GM18511 (cell line): ENCODE measurements at regions not wholly inside any gene's neighbourhood (a gene's known extent, or its start where the extent isn't known, plus 50 kb on each side); places are given as distances from the start of the nearest gene placed in this dataset.
"Not testable (repeated sequence)": the region's sequence is repeated elsewhere in the genome, so short reads cannot be mapped to it uniquely, and the experiment has no call there.

Source experiments
- ATAC-seq: cut with Tn5 transposase; IDR thresholded peaks from one replicate; pipeline ENCODE4 v1.9.1; 2021; ENCODE audit warnings: mild to moderate bottlenecking, moderate library complexity; ENCODE audit not compliant: unreplicated experiment

- not testable (repeated sequence) for ATAC-seq
Observed at GRCh38 chr17:20681746-20682722, 102.5 kb downstream of the CDRT15L2 start.

DNA sequence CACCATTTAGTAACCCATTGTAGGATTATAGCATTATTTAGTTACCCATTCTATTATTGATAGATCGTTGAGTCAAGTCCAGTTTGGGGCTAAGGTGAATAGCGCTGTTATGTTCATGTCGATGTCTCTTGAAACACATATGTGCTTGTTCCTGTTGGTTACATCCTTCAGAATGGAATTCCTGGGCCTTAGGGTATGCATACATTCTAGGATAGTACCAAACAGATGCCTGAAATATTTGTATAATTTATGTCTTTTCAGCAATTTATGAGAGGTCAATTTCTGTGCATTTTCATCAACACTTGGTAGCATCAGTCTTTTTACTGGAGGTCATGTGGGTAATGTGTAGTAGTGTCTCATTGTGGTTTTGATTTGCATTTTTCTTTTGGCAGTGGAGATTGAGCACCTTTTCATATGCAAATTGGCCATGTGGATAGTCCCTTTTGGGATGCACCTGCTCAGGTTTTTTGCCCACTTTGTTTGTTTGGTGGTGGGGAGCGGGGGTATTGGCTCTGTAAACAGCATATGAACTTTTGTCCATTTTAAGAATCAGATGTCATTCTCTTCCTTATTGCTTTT, 104.2 kb downstream of the CDRT15L2 start:
- not testable (repeated sequence) for ATAC-seq

- not testable (repeated sequence) for ATAC-seq
Observed at GRCh38 chr17:20684975-20685374, 105.5 kb downstream of the CDRT15L2 start.

- ATAC-seq = not testable (repeated sequence)
Observed at GRCh38 chr17:20687584-20687983, 108.1 kb downstream of the CDRT15L2 start.

DNA sequence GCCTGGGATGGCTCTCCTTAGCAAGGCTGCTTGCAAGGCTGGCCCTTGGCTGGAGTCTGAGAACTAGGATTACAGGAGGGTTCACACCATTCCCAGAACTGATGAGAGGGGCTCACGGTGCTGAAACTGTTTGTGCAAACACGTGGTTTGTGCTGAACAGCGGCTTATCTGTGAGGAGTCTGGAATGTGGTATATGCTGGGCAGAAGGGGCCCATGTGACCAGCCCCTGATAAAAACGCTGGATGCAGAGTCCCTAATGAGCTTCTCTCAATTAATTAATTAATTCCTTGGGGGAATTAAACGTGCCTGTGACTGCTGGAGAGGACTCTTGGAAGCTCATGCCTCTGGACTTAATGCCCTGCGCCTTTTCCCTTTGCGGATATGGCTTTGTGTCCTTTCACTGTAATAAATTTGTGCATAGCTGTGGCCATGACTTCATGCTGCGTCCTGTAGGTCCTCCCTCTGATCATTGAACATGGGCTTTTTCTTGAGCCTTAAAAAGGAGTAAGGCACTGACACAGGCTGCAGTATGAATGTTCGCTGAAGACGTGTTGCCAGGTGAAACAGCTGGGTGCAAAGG, 109.7 kb downstream of the CDRT15L2 start:
- not testable (repeated sequence) for ATAC-seq

DNA sequence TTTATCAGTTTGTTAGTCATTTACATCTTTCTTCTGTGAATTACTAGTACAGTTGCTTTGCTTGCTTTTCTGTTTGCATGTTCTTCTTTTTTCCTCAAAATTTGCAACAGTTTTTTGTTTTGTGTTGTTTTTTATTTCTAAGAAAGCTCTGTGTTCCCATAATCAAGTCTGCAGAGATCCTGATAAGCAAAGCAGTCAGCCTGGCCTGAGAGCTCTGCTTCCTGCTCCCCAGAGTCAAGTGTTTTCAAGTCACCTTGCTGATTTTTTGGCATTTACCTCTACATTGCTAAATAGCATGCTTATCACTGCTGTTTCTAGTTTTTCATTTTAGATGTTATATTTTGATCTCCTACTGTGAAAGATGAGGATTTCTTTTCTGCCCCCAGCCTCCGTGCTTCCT, 113.2 kb downstream of the CDRT15L2 start:
- not testable (repeated sequence) for ATAC-seq

GRCh38 chr17:20695871-20696270, 116.3 kb downstream of the CDRT15L2 start:
- ATAC-seq = not testable (repeated sequence)

DNA sequence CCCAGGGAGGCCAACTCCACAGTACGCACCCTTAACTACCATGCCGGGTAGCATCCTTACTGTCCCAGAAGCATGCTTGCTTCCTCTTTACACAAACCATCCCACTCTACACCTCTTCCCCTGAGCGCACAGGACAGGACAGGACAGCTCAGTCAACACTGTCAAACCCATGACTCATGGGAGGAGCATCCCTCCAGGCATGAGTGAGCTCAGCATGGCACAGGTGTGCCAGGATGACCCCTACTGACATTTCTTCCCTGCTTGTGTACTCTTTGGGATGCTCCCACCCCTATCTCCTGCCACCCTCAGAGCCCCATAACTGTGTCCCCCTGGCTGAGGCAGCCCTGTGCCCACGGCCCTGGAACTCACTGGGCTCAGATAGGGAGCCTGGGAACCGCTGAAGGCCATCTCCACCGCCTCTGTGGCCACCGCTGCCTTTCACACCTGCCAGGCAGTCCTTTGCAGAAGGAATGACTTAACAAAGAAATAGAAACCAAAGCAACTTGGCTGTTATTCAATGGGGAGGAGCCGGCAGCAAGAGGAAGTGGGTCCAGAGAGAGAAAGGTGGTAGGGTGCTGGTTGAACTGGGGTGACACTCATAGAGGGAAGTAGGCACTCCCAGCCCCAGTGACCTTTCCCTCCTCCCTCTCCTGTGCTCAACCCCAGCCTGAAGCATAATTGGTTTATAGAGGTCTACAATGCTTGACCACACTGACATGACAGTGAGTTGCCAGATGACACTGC, 119.1 kb downstream of the CDRT15L2 start:
- ATAC-seq = peak; percentile 95

- not testable (repeated sequence) for ATAC-seq
Observed at GRCh38 chr17:20700528-20700927, 121.0 kb downstream of the CDRT15L2 start.

GRCh38 chr17:20701366-20701765, 121.8 kb downstream of the CDRT15L2 start:
- not testable (repeated sequence) for ATAC-seq

DNA sequence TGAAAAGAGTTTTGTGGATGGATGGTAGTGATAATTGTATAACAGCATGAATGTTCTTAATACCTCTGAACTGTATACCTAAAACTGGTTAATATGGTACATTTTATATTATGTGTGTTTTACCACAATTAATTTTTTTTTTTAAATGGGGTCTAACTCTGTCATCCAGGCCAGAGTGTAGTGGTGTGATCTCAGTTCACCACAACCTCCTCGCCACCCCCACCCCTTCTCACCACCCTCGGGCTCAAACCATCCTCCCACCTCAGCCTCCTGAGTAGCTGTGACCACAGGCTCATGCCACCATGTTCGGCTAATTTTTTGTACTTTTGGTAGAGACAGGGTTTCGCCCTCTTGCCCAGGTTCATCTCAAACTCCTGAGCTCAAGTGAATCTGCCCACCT, 123.2 kb downstream of the CDRT15L2 start:
- no peak for ATAC-seq

DNA sequence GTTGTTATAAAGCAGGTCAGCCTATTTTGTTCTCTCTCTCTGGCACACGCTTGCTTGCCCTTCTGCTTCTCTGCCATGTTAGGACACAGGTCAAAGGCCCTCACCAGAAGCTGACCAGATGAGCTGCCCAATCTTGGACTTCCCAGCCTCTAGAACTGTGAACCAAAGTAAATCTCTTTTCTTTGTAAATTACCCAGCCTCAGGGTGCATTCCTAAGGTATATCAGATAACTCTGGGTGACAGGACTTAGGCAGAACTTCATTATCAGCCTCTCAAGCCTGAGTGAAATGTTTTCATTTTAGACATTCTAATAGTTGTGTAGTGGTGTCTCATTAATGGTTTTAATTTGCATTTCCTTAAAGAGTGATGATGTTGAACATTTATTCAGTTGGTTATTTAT, 124.3 kb downstream of the CDRT15L2 start:
- ATAC-seq = no peak

DNA sequence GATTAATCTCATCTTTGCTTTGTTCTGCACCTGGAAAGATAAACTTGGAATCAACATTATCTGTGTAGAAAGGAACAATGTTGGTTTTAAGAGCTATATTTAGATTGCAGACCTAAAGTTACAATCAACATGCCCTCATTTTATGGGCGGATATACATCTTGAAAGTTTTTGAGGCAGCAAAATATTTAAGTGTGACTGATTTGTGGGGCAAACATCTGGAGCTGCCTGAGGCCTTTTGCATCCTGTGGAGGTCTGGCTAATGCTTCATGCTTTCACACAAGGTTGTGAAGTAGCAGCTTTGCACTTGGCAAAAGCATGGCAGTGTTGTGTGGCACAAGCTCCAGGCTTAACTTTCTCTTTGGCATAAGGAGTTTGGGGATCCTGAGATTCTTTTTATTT, 125.7 kb downstream of the CDRT15L2 start:
- not testable (repeated sequence) for ATAC-seq

GRCh38 chr17:20706751-20707373, 127.3 kb downstream of the CDRT15L2 start:
- ATAC-seq = no peak

GRCh38 chr17:20708821-20709220, 129.3 kb downstream of the CDRT15L2 start:
- ATAC-seq = not testable (repeated sequence)

DNA sequence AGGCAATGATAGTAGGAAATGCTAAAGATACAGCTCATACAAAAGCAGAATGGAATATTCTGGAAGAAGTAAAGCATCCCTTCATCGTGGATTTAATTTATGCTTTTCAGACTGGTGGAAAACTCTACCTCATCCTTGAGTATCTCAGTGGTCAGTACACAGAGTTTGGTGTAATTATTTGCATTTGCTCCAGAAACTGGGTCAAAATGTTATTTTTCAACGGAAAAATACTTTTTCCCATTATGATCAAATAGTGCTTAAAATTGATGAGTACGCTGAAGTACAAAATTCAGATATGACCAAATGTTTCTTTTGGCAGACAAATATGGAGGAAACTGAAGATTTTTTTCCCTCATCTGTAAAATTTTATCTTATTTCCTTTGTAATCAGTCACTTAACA, 137.0 kb downstream of the CDRT15L2 start:
- ATAC-seq = not testable (repeated sequence)

GRCh38 chr17:20721171-20721570, 141.6 kb downstream of the CDRT15L2 start:
- no peak for ATAC-seq

- not testable (repeated sequence) for ATAC-seq
Observed at GRCh38 chr17:20724391-20724790, 144.9 kb downstream of the CDRT15L2 start.

- ATAC-seq = not testable (repeated sequence)
Observed at GRCh38 chr17:20727201-20727600, 147.7 kb downstream of the CDRT15L2 start.

DNA sequence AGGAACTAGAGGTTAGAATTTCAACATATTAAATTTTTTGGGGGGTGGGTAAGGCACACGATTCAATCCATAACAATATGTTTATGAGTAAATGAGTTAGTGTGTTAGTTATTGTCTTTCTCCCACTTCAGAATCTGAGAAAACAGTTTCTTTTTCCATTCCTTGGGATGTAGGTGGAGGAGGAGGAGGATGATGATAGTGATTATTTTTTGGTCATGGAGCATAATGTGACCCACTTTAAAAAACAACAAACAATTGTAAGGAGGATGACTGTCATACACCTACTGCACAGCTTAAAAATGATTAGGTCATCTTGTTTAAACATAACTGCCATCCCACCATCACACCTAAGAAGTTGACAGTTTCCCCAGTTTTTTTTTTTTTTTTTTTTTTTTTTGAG, 148.7 kb downstream of the CDRT15L2 start:
- ATAC-seq = no peak
